ENCODE measurements at regions not wholly inside any gene's neighbourhood (a gene's known extent, or its start where the extent isn't known, plus 50 kb on each side); places are given as distances from the start of the nearest gene placed in this dataset.

- DNase-seq (ENCODE audit: low read depth): no peak
Observed at GRCh38 chr15:29319823-29320222, 50.2 kb upstream of the NSMCE3 start.

All from EH (cell line).